B cell (primary cell): ENCODE measurements at regions not wholly inside any gene's neighbourhood (a gene's known extent, or its start where the extent isn't known, plus 50 kb on each side); places are given as distances from the start of the nearest gene placed in this dataset.

Source experiments
- CTCF ChIP-seq: fragments of 200-600 bp; IDR thresholded peaks from one replicate; pipeline ENCODE4 v1.8.0; 2022; ENCODE audit warnings: antibody characterized with exemption, mild to moderate bottlenecking
- EZH2 ChIP-seq: IDR thresholded peaks from 2 replicates; pipeline ENCODE4 v1.6.1; 2012; ENCODE audit warnings: borderline replicate concordance, low read depth, mild to moderate bottlenecking, moderate library complexity, low read length; ENCODE audit not compliant: insufficient read depth, poor library complexity, severe bottlenecking

DNA sequence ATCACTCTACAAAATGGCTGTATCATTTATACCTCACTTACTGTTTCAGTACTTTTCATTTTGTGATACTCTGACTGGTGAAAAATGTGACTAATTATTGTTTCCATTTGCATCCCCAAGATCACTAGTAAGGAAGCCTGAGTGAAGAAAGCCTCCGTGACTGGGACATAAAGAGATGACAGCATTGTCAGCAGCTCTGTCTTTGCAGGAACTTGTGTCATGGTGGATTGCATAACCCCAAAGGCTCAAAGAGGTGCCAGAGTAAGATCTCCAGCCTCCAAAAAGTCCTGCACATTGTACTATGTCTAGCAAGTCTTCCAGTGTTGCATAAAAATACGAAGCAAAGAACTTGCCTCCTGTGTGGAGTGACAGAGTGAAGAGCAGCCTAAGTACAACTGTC, 187.5 kb upstream of the CRIM1 start:
- TF ChIP-seq CTCF (no peak), EZH2 (no peak)
